NT2/D1 (cell line): ENCODE measurements at regions not wholly inside any gene's neighbourhood (a gene's known extent, or its start where the extent isn't known, plus 50 kb on each side); places are given as distances from the start of the nearest gene placed in this dataset.

ENCODE experiments used
- DNase-seq: peaks from one replicate; pipeline ENCODE4 v3.0.0-alpha.2; 2011; ENCODE audit warnings: low read depth, low spot score
- H3K27me3 ChIP-seq: 2 replicates; pipeline ENCODE4 v1.6.0; 2011; ENCODE audit warnings: mild to moderate bottlenecking; ENCODE audit not compliant: insufficient read length, insufficient read depth
- H3K36me3 ChIP-seq: 2 replicates; pipeline ENCODE4 v1.6.1; 2011; ENCODE audit warnings: mild to moderate bottlenecking, low read length, mixed read lengths; ENCODE audit not compliant: insufficient read depth, insufficient read length
- H3K4me1 ChIP-seq: 2 replicates; pipeline ENCODE4 v1.5.1; 2011; ENCODE audit not compliant: insufficient read depth, insufficient read length
- H3K4me3 ChIP-seq: 2 replicates; pipeline ENCODE4 v1.5.1; 2011; ENCODE audit warnings: low read depth; ENCODE audit not compliant: insufficient read length
- H3K9ac ChIP-seq: 2 replicates; pipeline ENCODE4 v1.6.0; 2011; ENCODE audit warnings: low read depth; ENCODE audit not compliant: insufficient read length
- H3K9me3 ChIP-seq: 2 replicates; pipeline ENCODE4 v1.5.1; 2011; ENCODE audit warnings: mild to moderate bottlenecking, low read length; ENCODE audit not compliant: insufficient read depth
- SUZ12 ChIP-seq: IDR thresholded peaks from 2 replicates; pipeline ENCODE4 v1.6.1; 2011; ENCODE audit not compliant: insufficient read length, insufficient read depth; ENCODE audit errors: extremely low read depth
- YY1 ChIP-seq: IDR thresholded peaks from 2 replicates; pipeline ENCODE4 v1.6.1; 2011; ENCODE audit not compliant: insufficient read length, insufficient read depth
- ZNF274 ChIP-seq: IDR thresholded peaks from 2 replicates; pipeline ENCODE4 v1.6.1; 2011; ENCODE audit warnings: mild to moderate bottlenecking, low read depth, low read length

DNA sequence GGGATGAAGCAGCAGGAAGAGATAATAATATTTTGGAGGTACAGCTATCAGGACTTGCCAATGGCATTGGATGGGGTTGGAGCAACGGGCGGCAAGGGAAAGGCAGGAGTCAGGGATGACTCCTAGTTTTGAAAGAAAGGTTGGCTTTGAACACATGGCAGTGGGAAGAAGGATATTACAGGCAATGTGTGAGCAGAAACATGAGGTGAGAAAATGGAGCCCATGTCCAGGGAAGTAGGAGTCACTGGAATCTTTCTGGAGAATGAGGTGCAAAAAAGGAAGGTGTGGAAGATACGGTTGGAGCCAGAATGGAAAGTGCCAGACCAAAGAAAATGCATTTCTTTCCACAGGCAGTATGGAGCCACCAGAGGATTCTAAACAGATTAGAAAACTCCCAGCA is 288.5 kb upstream of the KAZN start:
- no peak for DNase-seq
- TF ChIP-seq ZNF274 (no peak), SUZ12 (no peak), YY1 (no peak)
- Histone ChIP-seq H3K4me1 (no peaks in the 10 kb centered on the region), H3K9me3 (peaks cover 4% of the 10 kb centered on the region; the same call in 1 of the 2 replicates), H3K36me3 (no peaks in the 10 kb centered on the region), H3K9ac (no peak overlapping the region), H3K4me3 (no peak overlapping the region), H3K27me3 (no peaks in the 10 kb centered on the region)

DNA sequence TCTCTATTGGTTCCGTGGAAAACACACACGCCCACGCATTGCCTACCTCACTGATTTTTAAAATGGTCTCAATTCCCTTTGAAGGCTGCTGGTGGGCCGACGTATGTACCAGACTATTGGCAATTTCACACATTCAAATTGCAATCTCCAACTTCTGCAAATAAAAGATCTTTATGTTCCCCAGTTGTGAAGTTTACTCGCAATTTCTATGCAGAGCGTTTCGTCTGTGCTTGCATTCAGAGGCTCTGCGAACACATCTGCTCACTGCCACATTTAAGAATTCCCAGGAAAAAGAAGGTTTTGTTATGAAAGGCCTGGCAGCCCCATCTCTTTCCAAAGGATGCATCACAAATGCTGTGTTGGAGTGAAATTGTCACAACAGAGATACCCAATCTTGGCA is 288.0 kb upstream of the KAZN start:
- Histone ChIP-seq H3K4me3 (no peak overlapping the region), H3K9ac (no peak overlapping the region), H3K4me1 (no peaks in the 10 kb centered on the region), H3K36me3 (no peaks in the 10 kb centered on the region), H3K9me3 (peaks cover 4% of the 10 kb centered on the region; the same call in 1 of the 2 replicates), H3K27me3 (no peaks in the 10 kb centered on the region)
- no peak for DNase-seq
- TF ChIP-seq SUZ12 (no peak), YY1 (no peak)

DNA sequence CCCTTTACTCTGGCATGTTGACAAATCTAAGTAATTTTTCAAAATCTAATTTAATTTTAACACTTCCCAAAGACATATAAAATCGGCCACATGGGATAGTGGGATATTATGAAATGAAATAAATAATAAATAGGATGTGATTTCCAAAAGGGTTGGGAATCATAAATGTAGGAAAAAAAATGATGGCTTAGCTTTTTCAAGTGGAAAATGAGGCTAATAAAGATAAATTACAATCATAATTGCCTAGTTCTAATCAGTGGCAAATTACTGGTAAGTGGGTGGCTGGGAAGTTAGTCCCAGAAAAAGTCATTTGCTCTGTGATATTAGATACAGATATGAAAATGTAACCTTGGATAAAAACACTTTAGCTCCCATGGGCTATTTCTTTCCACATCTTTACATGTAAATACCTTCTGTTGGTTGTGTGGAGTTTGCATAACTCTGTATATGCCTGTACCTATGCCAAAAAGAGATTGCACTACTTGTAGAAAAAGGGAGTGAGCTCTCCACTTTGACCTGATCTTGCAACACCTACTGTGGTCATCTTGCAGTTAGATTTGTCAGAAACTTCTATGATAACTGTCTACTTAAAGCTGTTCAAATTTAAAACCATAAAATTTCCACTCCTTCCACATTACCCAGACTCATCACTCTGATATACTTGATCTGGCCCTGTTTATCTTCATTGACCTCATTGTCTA is 284.6 kb upstream of the KAZN start:
- Histone ChIP-seq H3K27me3 (no peaks in the 10 kb centered on the region), H3K4me3 (no peak overlapping the region), H3K36me3 (no peaks in the 10 kb centered on the region), H3K4me1 (no peaks in the 10 kb centered on the region), H3K9me3 (peaks cover 4% of the 10 kb centered on the region; the same call in 1 of the 2 replicates), H3K9ac (no peak overlapping the region)
- TF ChIP-seq YY1 (no peak), ZNF274 (no peak), SUZ12 (no peak)
- no peak for DNase-seq

DNA sequence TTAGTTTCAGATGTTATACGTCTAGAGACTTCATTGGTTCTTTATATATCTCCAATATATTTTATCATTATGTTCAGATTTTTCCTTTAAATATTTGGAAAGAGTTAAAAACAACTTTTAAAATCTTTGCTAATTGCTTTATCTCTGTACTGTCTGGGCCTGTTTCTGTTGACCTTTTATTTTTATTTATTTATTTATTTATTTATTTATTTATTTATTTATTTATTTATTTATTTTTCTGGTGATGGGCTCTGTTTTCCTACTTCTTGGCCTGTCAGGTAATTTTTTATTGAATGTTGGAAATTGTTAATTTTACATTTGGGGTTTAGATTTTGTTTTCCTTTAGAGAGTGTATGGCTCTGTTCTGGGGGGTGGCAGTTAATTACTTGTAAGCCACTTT is 279.7 kb upstream of the KAZN start:
- DNase-seq: no peak
- H3K9ac ChIP-seq: no peak overlapping the region
- H3K9me3 ChIP-seq: no peaks in the 10 kb centered on the region
- H3K4me1 ChIP-seq: no peaks in the 10 kb centered on the region
- H3K27me3 ChIP-seq: no peaks in the 10 kb centered on the region
- no peak overlapping the region for H3K4me3 ChIP-seq
- TF ChIP-seq ZNF274 (no peak), SUZ12 (no peak), YY1 (no peak)
- H3K36me3 ChIP-seq: no peaks in the 10 kb centered on the region

DNA sequence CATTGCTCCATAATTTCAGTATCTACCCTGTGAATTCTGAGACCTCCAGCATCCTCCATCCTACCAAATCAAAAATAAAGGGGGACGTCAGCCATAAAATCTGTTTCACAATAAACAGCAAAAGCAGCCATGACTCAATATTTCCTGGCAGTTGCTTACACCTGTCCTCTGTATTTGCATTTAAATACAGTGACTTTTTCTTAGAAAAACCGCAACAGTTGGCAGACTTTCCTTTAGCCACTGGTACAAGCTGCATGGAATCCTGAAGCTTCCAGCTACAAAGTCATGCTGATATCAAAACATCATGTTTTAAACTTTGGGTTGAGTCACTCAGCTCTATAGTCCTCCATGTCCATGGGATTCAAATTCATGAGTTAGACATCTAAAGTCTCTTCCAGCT is 278.0 kb upstream of the KAZN start:
- no peaks in the 10 kb centered on the region for H3K36me3 ChIP-seq
- DNase-seq: no peak
- TF ChIP-seq ZNF274 (no peak), SUZ12 (no peak), YY1 (no peak)
- H3K9me3 ChIP-seq: no peaks in the 10 kb centered on the region
- H3K4me3 ChIP-seq: no peak overlapping the region
- H3K9ac ChIP-seq: no peak overlapping the region
- H3K27me3 ChIP-seq: no peaks in the 10 kb centered on the region
- H3K4me1 ChIP-seq: no peaks in the 10 kb centered on the region

DNA sequence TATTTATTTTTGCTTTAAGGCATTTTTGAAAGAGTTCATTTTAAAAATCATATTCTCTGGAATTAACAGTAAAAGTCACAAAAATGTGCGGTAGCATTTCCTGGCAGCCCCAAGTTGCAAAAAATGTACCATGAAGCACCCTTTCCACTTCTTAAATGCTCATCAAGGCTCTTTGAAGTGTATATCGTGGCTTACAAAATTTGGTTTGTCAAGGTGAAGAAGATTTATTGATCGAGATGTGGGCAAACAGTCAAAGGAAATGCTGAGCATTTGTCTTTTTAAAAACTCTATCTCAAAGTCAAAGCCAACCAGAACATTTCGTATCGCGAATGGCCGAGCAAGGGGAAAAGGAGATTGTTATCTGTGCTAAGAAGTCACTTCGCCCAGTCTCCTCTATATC is 277.5 kb upstream of the KAZN start:
- no peak for DNase-seq
- no peak overlapping the region for H3K4me3 ChIP-seq
- H3K36me3 ChIP-seq: no peaks in the 10 kb centered on the region
- TF ChIP-seq SUZ12: no peak
- no peak for TF ChIP-seq ZNF274
- no peak for TF ChIP-seq YY1
- no peaks in the 10 kb centered on the region; the same call in 1 of the 2 replicates for H3K9me3 ChIP-seq
- no peak overlapping the region for H3K9ac ChIP-seq
- H3K27me3 ChIP-seq: no peaks in the 10 kb centered on the region
- no peaks in the 10 kb centered on the region for H3K4me1 ChIP-seq

DNA sequence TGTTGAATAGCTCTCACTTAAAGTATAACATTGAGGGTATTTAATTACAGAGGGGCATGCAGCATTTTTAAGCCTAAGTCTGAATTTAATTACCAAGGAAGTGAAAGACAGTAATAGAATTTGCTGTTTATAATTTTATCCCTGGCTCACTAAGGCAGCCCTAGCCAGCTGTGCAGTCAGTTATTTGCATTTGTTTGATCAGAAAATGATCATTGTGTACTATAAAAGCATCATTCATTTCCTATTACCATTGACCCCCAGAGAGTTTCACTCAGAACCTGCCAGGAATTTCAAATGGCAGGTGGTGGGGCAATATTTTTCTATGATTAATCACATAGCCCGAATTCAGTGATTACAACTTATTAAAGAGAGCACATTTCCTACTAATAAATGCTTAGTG is 277.1 kb upstream of the KAZN start:
- DNase-seq: no peak
- Histone ChIP-seq H3K27me3 (no peaks in the 10 kb centered on the region), H3K36me3 (no peaks in the 10 kb centered on the region), H3K9ac (no peak overlapping the region), H3K9me3 (no peaks in the 10 kb centered on the region; the same call in 1 of the 2 replicates), H3K4me1 (no peaks in the 10 kb centered on the region), H3K4me3 (no peak overlapping the region)
- TF ChIP-seq SUZ12: no peak
- TF ChIP-seq ZNF274: no peak
- TF ChIP-seq YY1: no peak
